ENCODE measurements at regions not wholly inside any gene's neighbourhood (a gene's known extent, or its start where the extent isn't known, plus 50 kb on each side); places are given as distances from the start of the nearest gene placed in this dataset.
"Not testable (repeated sequence)": the region's sequence is repeated elsewhere in the genome, so short reads cannot be mapped to it uniquely, and the experiment has no call there.

- TF ChIP-seq CTCF (IDR thresholded peaks at IDR 0.05; ENCODE audit: unreplicated experiment): no peak
- Mint-ChIP-seq H3K36me3 (ENCODE audit: low read depth, unreplicated experiment) (no peaks in the 10 kb centered on the region), H3K27ac (ENCODE audit: unreplicated experiment) (no peak overlapping the region), H3K4me3 (ENCODE audit: unreplicated experiment) (no peak overlapping the region), H3K9me3 (ENCODE audit: unreplicated experiment) (no peaks in the 10 kb centered on the region), H3K4me1 (ENCODE audit: unreplicated experiment) (peaks cover 10% of the 10 kb centered on the region), H3K27me3 (ENCODE audit: unreplicated experiment) (no peaks in the 10 kb centered on the region)
- no peak for DNase-seq (ENCODE audit: low spot score)
These were observed 122.9 kb downstream of the COPS8 start for GRCh38 chr2:237208373-237209260.

GRCh38 chr2:237209885-237210284 is 124.2 kb downstream of the COPS8 start:
- H3K36me3 Mint-ChIP-seq (ENCODE audit: low read depth, unreplicated experiment): no peaks in the 10 kb centered on the region
- peaks cover 8% of the 10 kb centered on the region for H3K4me1 Mint-ChIP-seq (ENCODE audit: unreplicated experiment)
- no peak overlapping the region for H3K4me3 Mint-ChIP-seq (ENCODE audit: unreplicated experiment)
- H3K9me3 Mint-ChIP-seq (ENCODE audit: unreplicated experiment): no peaks in the 10 kb centered on the region
- no peaks in the 10 kb centered on the region for H3K27me3 Mint-ChIP-seq (ENCODE audit: unreplicated experiment)
- DNase-seq (ENCODE audit: low spot score): no peak
- TF ChIP-seq CTCF (IDR thresholded peaks at IDR 0.05; ENCODE audit: unreplicated experiment): no peak
- no peak overlapping the region for H3K27ac Mint-ChIP-seq (ENCODE audit: unreplicated experiment)

GRCh38 chr2:237210297-237210696 is 124.6 kb downstream of the COPS8 start:
- no peaks in the 10 kb centered on the region for H3K36me3 Mint-ChIP-seq (ENCODE audit: low read depth, unreplicated experiment)
- no peak overlapping the region for H3K27ac Mint-ChIP-seq (ENCODE audit: unreplicated experiment)
- H3K9me3 Mint-ChIP-seq (ENCODE audit: unreplicated experiment): no peaks in the 10 kb centered on the region
- H3K27me3 Mint-ChIP-seq (ENCODE audit: unreplicated experiment): no peaks in the 10 kb centered on the region
- no peak overlapping the region for H3K4me3 Mint-ChIP-seq (ENCODE audit: unreplicated experiment)
- no peak for DNase-seq (ENCODE audit: low spot score)
- TF ChIP-seq CTCF (IDR thresholded peaks at IDR 0.05; ENCODE audit: unreplicated experiment): no peak
- peaks cover 4% of the 10 kb centered on the region for H3K4me1 Mint-ChIP-seq (ENCODE audit: unreplicated experiment)

- TF ChIP-seq CTCF (IDR thresholded peaks at IDR 0.05; ENCODE audit: unreplicated experiment): no peak
- Mint-ChIP-seq H3K4me3 (ENCODE audit: unreplicated experiment) (no peak overlapping the region), H3K27me3 (ENCODE audit: unreplicated experiment) (no peaks in the 10 kb centered on the region), H3K4me1 (ENCODE audit: unreplicated experiment) (peaks cover under 1% of the 10 kb centered on the region), H3K9me3 (ENCODE audit: unreplicated experiment) (no peaks in the 10 kb centered on the region), H3K27ac (ENCODE audit: unreplicated experiment) (no peak overlapping the region), H3K36me3 (ENCODE audit: low read depth, unreplicated experiment) (no peaks in the 10 kb centered on the region)
- DNase-seq (ENCODE audit: low spot score): no peak
These were observed 125.1 kb downstream of the COPS8 start for GRCh38 chr2:237210763-237211162.

- H3K4me3 Mint-ChIP-seq (ENCODE audit: unreplicated experiment); H3K27ac Mint-ChIP-seq (ENCODE audit: unreplicated experiment); H3K27me3 Mint-ChIP-seq (ENCODE audit: unreplicated experiment); H3K4me1 Mint-ChIP-seq (ENCODE audit: unreplicated experiment); H3K9me3 Mint-ChIP-seq (ENCODE audit: unreplicated experiment); DNase-seq (ENCODE audit: low spot score); H3K36me3 Mint-ChIP-seq (ENCODE audit: low read depth, unreplicated experiment): not testable (repeated sequence)
These were observed 126.9 kb downstream of the COPS8 start for GRCh38 chr2:237212356-237213279.

All from endothelial cell (in vitro differentiated cells).